Osteoblast (primary cell): ENCODE measurements at regions not wholly inside any gene's neighbourhood (a gene's known extent, or its start where the extent isn't known, plus 50 kb on each side); places are given as distances from the start of the nearest gene placed in this dataset. TPM values are rescaled to one million over a fixed set of nuclear protein-coding genes. Genes with fewer than 3 reads are reported as not detected.

Experiments used
- DNase-seq: peaks from one replicate; pipeline ENCODE4 v3.0.0; 2011; ENCODE audit warnings: low spot score, mixed read lengths; ENCODE audit not compliant: insufficient read length; ENCODE audit errors: missing footprints
- H2AFZ ChIP-seq: 2 replicates; pipeline ENCODE4 v1.6.0; 2011; ENCODE audit warnings: mild to moderate bottlenecking, low read length
- H3K27ac ChIP-seq: 2 replicates; pipeline ENCODE4 v1.5.1; 2011; ENCODE audit warnings: mild to moderate bottlenecking, low read depth, low read length, moderate library complexity
- H3K27me3 ChIP-seq: 2 replicates; pipeline ENCODE4 v1.6.0; 2012; ENCODE audit warnings: mild to moderate bottlenecking, control low read depth, inconsistent platforms, low read length, moderate library complexity; ENCODE audit not compliant: insufficient read depth
- H3K36me3 ChIP-seq: 2 replicates; pipeline ENCODE4 v1.5.1; 2011; ENCODE audit warnings: mild to moderate bottlenecking, low read length, control low read depth, moderate library complexity; ENCODE audit not compliant: insufficient read depth
- H3K4me1 ChIP-seq: 2 replicates; pipeline ENCODE4 v1.5.1; 2011; ENCODE audit warnings: mild to moderate bottlenecking, low read length, control low read depth, moderate library complexity; ENCODE audit not compliant: insufficient read depth
- H3K4me2 ChIP-seq: 2 replicates; pipeline ENCODE4 v1.6.0; 2011; ENCODE audit warnings: mild to moderate bottlenecking, low read length; ENCODE audit not compliant: insufficient read depth
- H3K4me3 ChIP-seq: fragments of 200-600 bp; sonication (generic); 3 replicates; pipeline ENCODE4 v1.5.1; 2012; ENCODE audit warnings: mild to moderate bottlenecking, low read length, inconsistent platforms; ENCODE audit not compliant: insufficient read depth
- H3K79me2 ChIP-seq: 2 replicates; pipeline ENCODE4 v1.6.0; 2012; ENCODE audit warnings: mild to moderate bottlenecking, low read length, control low read depth, inconsistent platforms; ENCODE audit not compliant: insufficient read depth
- H3K9me3 ChIP-seq: 2 replicates; pipeline ENCODE4 v1.5.1; 2011; ENCODE audit warnings: low read depth, low read length, control low read depth
- H4K20me1 ChIP-seq: 2 replicates; pipeline ENCODE4 v1.6.0; 2012; ENCODE audit warnings: mild to moderate bottlenecking, low read length, control low read depth; ENCODE audit not compliant: insufficient read depth
- small RNA-seq: library from RNA; depleted of rRNA; stranded (forward); fragments of <200 nt; gene quantifications from one replicate; pipeline ENCODE3, GENCODE V24; 2012
- TF ChIP-seq, protein P1 (sequence below): IDR thresholded peaks from 2 replicates; pipeline ENCODE4 v1.5.1; 2011; ENCODE audit warnings: mild to moderate bottlenecking, low read depth, low read length, moderate library complexity; ENCODE audit errors: extremely low read depth

DNA sequence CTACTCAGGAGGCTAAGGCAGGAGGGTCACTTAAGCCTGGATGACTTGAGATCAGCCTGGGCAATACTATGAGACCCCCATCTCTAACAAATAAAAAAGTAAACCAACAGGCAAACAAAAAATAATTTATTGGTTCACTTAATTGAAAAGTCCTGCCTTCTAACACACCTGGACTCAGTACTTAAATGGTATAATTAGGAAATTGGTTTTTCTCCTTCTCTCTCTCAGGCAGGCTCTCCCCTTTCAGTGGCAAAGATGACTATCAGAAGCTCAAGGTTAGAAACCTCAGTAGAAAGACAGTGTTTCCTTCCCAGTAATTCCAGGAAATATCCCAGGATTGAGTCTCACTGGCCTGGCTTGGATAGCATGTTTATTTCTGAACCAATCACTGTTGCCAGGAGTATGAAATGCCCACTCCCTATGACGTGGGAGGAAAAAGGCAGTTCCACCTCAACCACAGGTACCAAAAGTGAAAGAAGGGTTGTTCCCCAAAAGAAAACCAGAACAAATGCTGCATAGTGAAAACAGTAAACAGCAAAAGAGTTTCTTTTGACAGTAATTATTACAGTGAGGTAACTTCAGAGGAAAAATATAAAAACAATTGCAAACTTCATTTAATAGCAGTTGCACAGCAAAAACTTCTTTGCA, 56.3 kb upstream of the SOX6 start:
- no peak overlapping the region for H3K4me3 ChIP-seq
- no peaks in the 10 kb centered on the region for H3K4me1 ChIP-seq
- no peak overlapping the region for H3K27ac ChIP-seq
- H2AFZ ChIP-seq = no peak overlapping the region
- TF ChIP-seq, protein P1, sequence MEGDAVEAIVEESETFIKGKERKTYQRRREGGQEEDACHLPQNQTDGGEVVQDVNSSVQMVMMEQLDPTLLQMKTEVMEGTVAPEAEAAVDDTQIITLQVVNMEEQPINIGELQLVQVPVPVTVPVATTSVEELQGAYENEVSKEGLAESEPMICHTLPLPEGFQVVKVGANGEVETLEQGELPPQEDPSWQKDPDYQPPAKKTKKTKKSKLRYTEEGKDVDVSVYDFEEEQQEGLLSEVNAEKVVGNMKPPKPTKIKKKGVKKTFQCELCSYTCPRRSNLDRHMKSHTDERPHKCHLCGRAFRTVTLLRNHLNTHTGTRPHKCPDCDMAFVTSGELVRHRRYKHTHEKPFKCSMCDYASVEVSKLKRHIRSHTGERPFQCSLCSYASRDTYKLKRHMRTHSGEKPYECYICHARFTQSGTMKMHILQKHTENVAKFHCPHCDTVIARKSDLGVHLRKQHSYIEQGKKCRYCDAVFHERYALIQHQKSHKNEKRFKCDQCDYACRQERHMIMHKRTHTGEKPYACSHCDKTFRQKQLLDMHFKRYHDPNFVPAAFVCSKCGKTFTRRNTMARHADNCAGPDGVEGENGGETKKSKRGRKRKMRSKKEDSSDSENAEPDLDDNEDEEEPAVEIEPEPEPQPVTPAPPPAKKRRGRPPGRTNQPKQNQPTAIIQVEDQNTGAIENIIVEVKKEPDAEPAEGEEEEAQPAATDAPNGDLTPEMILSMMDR = no peak
- no peaks in the 10 kb centered on the region for H3K9me3 ChIP-seq
- H3K4me2 ChIP-seq = no peak overlapping the region
- H3K36me3 ChIP-seq = no peaks in the 10 kb centered on the region
- no peaks in the 10 kb centered on the region for H3K27me3 ChIP-seq
- no peaks in the 10 kb centered on the region for H3K79me2 ChIP-seq
- DNase-seq = peak; percentile 53
- no peaks in the 10 kb centered on the region for H4K20me1 ChIP-seq

DNA sequence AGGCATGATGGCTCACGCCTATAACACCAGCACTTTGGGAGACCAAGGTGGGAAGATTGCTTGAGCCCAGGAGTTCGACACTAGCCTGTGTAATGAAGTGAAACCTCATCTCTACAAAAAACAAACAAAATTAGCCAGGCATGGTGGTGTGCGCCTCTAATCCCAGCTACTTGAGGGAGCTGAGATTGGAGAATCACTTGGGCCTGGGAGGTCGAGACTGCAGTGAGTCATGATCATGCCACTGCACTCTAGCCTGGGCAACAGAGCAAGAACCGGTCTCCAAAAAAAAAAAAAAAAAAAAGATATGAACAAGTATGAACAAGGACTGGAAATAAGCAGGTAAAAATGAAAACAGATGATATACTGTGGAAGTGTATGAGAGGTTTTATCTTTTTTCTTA, 54.1 kb upstream of the SOX6 start:
- Histone ChIP-seq H4K20me1 (no peaks in the 10 kb centered on the region), H3K27ac (no peak overlapping the region), H3K4me2 (no peak overlapping the region), H3K79me2 (no peaks in the 10 kb centered on the region), H3K9me3 (no peaks in the 10 kb centered on the region), H3K27me3 (no peaks in the 10 kb centered on the region), H2AFZ (no peak overlapping the region), H3K4me3 (no peak overlapping the region), H3K36me3 (no peaks in the 10 kb centered on the region), H3K4me1 (no peaks in the 10 kb centered on the region)
- no peak for DNase-seq
- TF ChIP-seq, protein P1 = no peak

DNA sequence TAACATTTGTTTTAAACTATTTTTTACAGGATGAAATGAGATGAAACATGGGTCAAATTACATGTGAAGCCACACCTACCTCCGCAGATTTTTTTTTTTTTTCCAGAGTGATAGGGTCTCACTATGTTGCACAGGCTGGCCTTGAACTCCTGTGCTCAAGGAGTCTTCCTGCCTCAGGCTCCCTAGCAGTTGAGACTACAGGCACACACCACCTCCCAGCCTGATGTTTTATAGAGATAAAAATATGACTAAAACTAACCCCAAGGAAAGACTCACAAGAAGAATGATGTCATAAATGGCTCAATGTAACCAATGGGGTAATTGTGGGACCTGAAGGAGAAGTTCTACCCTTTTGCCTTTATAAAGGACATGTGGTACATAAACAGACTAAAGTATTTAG, 52.3 kb upstream of the SOX6 start:
- Histone ChIP-seq H4K20me1 (no peaks in the 10 kb centered on the region), H3K4me3 (no peak overlapping the region), H3K36me3 (no peaks in the 10 kb centered on the region), H3K27me3 (no peaks in the 10 kb centered on the region), H2AFZ (no peak overlapping the region), H3K27ac (no peak overlapping the region), H3K9me3 (no peaks in the 10 kb centered on the region), H3K79me2 (no peaks in the 10 kb centered on the region), H3K4me2 (no peak overlapping the region), H3K4me1 (no peaks in the 10 kb centered on the region)
- DNase-seq = no peak
- TF ChIP-seq, protein P1 = no peak

DNA sequence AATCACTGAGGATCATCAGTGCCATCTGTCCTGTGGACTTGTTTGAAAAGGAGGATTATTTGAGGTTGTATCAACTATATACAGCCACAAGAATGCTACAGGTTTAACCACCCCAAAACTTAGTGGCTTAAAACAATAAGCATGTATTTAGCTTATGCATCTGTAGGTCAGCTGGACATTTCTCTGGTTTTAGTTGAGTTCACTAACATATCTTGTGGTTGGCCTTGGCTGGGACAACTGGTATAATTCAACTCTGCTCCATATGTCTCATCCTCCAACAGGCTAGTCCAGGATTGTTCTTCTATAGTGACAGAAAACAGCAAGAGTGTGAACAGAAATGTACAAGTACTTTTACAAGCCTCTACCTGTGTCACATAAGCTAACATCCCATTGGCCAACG, 49.9 kb upstream of the SOX6 start:
- TF ChIP-seq, protein P1 = no peak
- no peak overlapping the region for H2AFZ ChIP-seq
- no peak overlapping the region for H3K27ac ChIP-seq
- H4K20me1 ChIP-seq = no peaks in the 10 kb centered on the region
- H3K4me1 ChIP-seq = no peaks in the 10 kb centered on the region
- H3K27me3 ChIP-seq = no peaks in the 10 kb centered on the region
- no peaks in the 10 kb centered on the region for H3K36me3 ChIP-seq
- no peak for DNase-seq
- H3K4me2 ChIP-seq = no peak overlapping the region
- H3K4me3 ChIP-seq = no peak overlapping the region
- no peaks in the 10 kb centered on the region for H3K9me3 ChIP-seq
- H3K79me2 ChIP-seq = no peaks in the 10 kb centered on the region

Small RNA genes lying in the stretch of these regions (small RNA-seq; reads per million reads assigned to genes)
- gene RN7SL188P = not detected
